ENCODE measurements at regions not wholly inside any gene's neighbourhood (a gene's known extent, or its start where the extent isn't known, plus 50 kb on each side); places are given as distances from the start of the nearest gene placed in this dataset.

- BruUV-seq (replicated peaks): no TSS peak
- dilution Hi-C loops (cut with MboI; ENCODE audit: extremely low pct_ligation_motif_present, low sequenced_read_pairs) (no loop called here), intact Hi-C loops (cut with micrococcal nuclease) (no loop called here)
- Histone ChIP-seq H3K36me3 (ENCODE audit: control insufficient read depth in 2 of 2, extremely low read depth in 1 of 2, insufficient read depth in 2 of 2, low read length in 2 of 2) (no peaks in the 10 kb centered on the region), H3K4me1 (ENCODE audit: control insufficient read depth, extremely low read depth, insufficient read depth, low read length) (no peaks in the 10 kb centered on the region), H3K4me2 (ENCODE audit: insufficient read depth, low read length) (no peak overlapping the region), H3K27ac (ENCODE audit: insufficient read depth, low read depth, low read length) (no peak overlapping the region), H3K4me3 (replicated peaks in 1 of 3; ENCODE audit: insufficient read depth in 1 of 3, low read depth in 1 of 3, low read length in 3 of 3) (no peak overlapping the region), H3K9me3 (replicated peaks; ENCODE audit: control insufficient read depth, insufficient read depth, low read length) (peaks cover 3% of the 10 kb centered on the region), H3K27me3 (ENCODE audit: control insufficient read depth in 2 of 2, insufficient read depth in 2 of 2, low read length in 2 of 2) (no peaks in the 10 kb centered on the region), H3K79me2 (ENCODE audit: control insufficient read depth, insufficient read depth, low read length) (no peaks in the 10 kb centered on the region), H3K9ac (replicated peaks; ENCODE audit: extremely low read depth, insufficient read depth, low read length) (no peak overlapping the region), H2AFZ (ENCODE audit: low read depth, low read length) (no peak overlapping the region), H4K20me1 (replicated peaks; ENCODE audit: control insufficient read depth, extremely low read depth, insufficient read depth, low read length) (no peaks in the 10 kb centered on the region), H3K9me1 (replicated peaks; ENCODE audit: control insufficient read depth, extremely low read depth, insufficient read depth, low read length) (no peaks in the 10 kb centered on the region)
- DNase-seq (ENCODE audit: low read depth, low spot score): no peak
- TF ChIP-seq JUN (IDR thresholded peaks at IDR 0.05; ENCODE audit: borderline replicate concordance, insufficient read depth, insufficient read length, low read depth): no peak
- TF ChIP-seq MYC (IDR thresholded peaks at IDR 0.05; ENCODE audit: low read depth, low read length): no peak
- no peak for TF ChIP-seq GATA2 (IDR thresholded peaks at IDR 0.05; ENCODE audit: insufficient read depth, insufficient read length, low read depth, low read length)
- no peak for TF ChIP-seq POLR2A (IDR thresholded peaks at IDR 0.05; ENCODE audit: low read depth, low read length)
- TF ChIP-seq CTCF (IDR thresholded peaks at IDR 0.05; ENCODE audit: extremely low read depth in 1 of 2, insufficient read depth in 1 of 2, low read depth in 1 of 2, low read length in 2 of 2): no peak
- TF ChIP-seq POLR2AphosphoS5 (IDR thresholded peaks at IDR 0.05; ENCODE audit: insufficient read depth, low read depth, low read length): no peak
- TF ChIP-seq EZH2 (IDR thresholded peaks at IDR 0.05; ENCODE audit: borderline replicate concordance, low read depth, low read length, severe bottlenecking): no peak
- TF ChIP-seq FOS (IDR thresholded peaks at IDR 0.05; ENCODE audit: borderline replicate concordance, insufficient read depth, low read length): no peak
- TF ChIP-seq MAX (IDR thresholded peaks at IDR 0.05; ENCODE audit: insufficient read depth, insufficient read length): no peak
- ChIA-PET CTCF (no interaction called here), POLR2A (no interaction called here)
- FAIRE-seq: no peak
Measured at GRCh38 chr14:87754520-87755223, 238.3 kb downstream of the GALC start.
